Keratinocyte (primary cell): ENCODE measurements at regions not wholly inside any gene's neighbourhood (a gene's known extent, or its start where the extent isn't known, plus 50 kb on each side); places are given as distances from the start of the nearest gene placed in this dataset.

Experiments
- DNase-seq: peaks from one replicate; pipeline ENCODE4 v3.0.0-alpha.2; 2011; ENCODE audit warnings: low read depth, missing footprints, low spot score
- FAIRE-seq: peaks from 2 replicates; lab custom pipeline; 2011; peaks lifted over from hg19 to GRCh38; lab: Jason Lieb, UNC
- H2AFZ ChIP-seq: 2 replicates; pipeline ENCODE4 v1.6.0; 2012; ENCODE audit warnings: low read length, control low read depth, inconsistent platforms; ENCODE audit not compliant: control insufficient read depth
- H3K27ac ChIP-seq: 2 replicates; pipeline ENCODE4 v1.5.1; 2011; ENCODE audit warnings: low read length; ENCODE audit not compliant: control insufficient read depth, insufficient read depth
- H3K27me3 ChIP-seq: 3 replicates; pipeline ENCODE4 v1.6.0; 2011; ENCODE audit warnings: low read length; ENCODE audit not compliant: control insufficient read depth, insufficient read depth; ENCODE audit errors: extremely low read depth
- H3K36me3 ChIP-seq, 2 experiments: 2 replicates in 1 of 2; 3 replicates in 1 of 2; pipeline ENCODE4 v1.5.1; 2011; ENCODE audit warnings: low read length in 2 of 2, mild to moderate bottlenecking in 1 of 2; ENCODE audit not compliant: control insufficient read depth in 2 of 2, insufficient read depth in 2 of 2; ENCODE audit errors: extremely low read depth in 1 of 2
- H3K4me1 ChIP-seq: 3 replicates; pipeline ENCODE4 v1.5.1; 2011; ENCODE audit warnings: low read length; ENCODE audit not compliant: control insufficient read depth, insufficient read depth; ENCODE audit errors: extremely low read depth
- H3K4me2 ChIP-seq: 3 replicates; pipeline ENCODE4 v1.6.0; 2011; ENCODE audit warnings: low read depth, low read length; ENCODE audit not compliant: control insufficient read depth, insufficient read depth; ENCODE audit errors: extremely low read depth
- H3K4me3 ChIP-seq, 3 experiments: fragments of 200-600 bp in 1 of 3; sonication (generic) in 1 of 3; 2 replicates in 2 of 3; 3 replicates in 1 of 3; pipeline ENCODE4 v1.5.1; 2011 to 2016; ENCODE audit warnings: low read length in 3 of 3, mild to moderate bottlenecking in 3 of 3, control low read depth in 2 of 3, inconsistent platforms in 1 of 3, low read depth in 1 of 3, mixed read lengths in 1 of 3, mixed run types in 1 of 3, moderate library complexity in 1 of 3; ENCODE audit not compliant: control insufficient read depth in 2 of 3, insufficient read depth in 2 of 3; ENCODE audit errors: extremely low read depth in 1 of 3
- H3K79me2 ChIP-seq: 2 replicates; pipeline ENCODE4 v1.6.0; 2012; ENCODE audit warnings: low read length; ENCODE audit not compliant: control insufficient read depth, insufficient read depth
- H3K9ac ChIP-seq: 3 replicates; pipeline ENCODE4 v1.6.0; 2011; ENCODE audit warnings: low read length; ENCODE audit not compliant: control insufficient read depth, insufficient read depth; ENCODE audit errors: extremely low read depth
- H3K9me1 ChIP-seq: 3 replicates; pipeline ENCODE4 v1.6.0; 2011; ENCODE audit warnings: low read length; ENCODE audit not compliant: control insufficient read depth, insufficient read depth; ENCODE audit errors: extremely low read depth
- H3K9me3 ChIP-seq: 2 replicates; pipeline ENCODE4 v1.5.1; 2012; ENCODE audit warnings: low read depth, low read length; ENCODE audit not compliant: control insufficient read depth
- H4K20me1 ChIP-seq: 3 replicates; pipeline ENCODE4 v1.6.0; 2011; ENCODE audit warnings: low read length; ENCODE audit not compliant: control insufficient read depth, insufficient read depth; ENCODE audit errors: extremely low read depth
- CTCF ChIP-seq, 3 experiments: IDR thresholded peaks in 1 of 3; conservative IDR thresholded peaks in 1 of 3; optimal IDR thresholded peaks in 1 of 3; 2 replicates in 2 of 3; 3 replicates in 1 of 3; pipeline versions ENCODE3 to v1.5.1; 2011; ENCODE audit warnings: low read length in 3 of 3, mild to moderate bottlenecking in 3 of 3, moderate library complexity in 2 of 3, control low read depth in 1 of 3, inconsistent platforms in 1 of 3; ENCODE audit not compliant: insufficient read depth in 2 of 3; ENCODE audit errors: extremely low read depth in 1 of 3
- EZH2 ChIP-seq: IDR thresholded peaks from one replicate; pipeline ENCODE4 v1.6.1; 2012; ENCODE audit warnings: inconsistent platforms, mild to moderate bottlenecking, low read length, moderate library complexity
- dilution Hi-C: fragments of 300-500 bp; cut with MboI; formaldehyde crosslinking; loops from one replicate; pipeline ENCODE4 v1.7.0; 2020; ENCODE audit warnings: low sequenced_read_pairs; ENCODE audit not compliant: extremely low pct_ligation_motif_present

DNA sequence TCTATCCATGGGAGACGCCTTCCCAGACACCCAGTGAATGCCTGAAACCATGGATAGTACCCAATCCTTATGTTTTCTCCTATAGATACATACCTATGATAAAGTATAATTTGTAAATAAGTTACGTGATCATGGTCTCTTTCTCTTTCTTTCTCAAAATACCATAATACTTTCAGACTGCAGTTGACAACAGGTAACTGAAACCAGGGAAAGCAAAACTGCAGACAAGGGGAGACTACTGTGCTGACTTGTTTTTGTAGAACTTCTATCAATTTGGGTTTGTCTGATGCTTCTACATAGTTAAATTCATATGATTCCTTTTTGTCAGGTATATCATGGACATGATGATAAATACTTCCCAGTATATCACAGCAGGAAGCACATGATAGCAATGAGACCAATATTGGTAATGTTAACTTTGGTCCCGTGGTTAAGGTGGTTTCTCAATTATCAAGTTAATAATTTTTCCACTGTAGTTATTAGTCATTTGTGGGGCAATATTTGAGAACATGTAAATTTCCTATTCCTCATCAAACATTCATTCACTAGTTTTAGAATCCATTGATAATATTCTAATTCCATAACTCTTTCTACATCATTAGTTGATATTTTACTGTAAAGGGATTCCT, 298.0 kb upstream of the TET2 start:
- dilution Hi-C loops = no loop called here
- no peak for TF ChIP-seq CTCF (optimal IDR thresholded peaks at IDR 0.05 in 1 of 3, IDR thresholded peaks at IDR 0.05 in 1 of 3, conservative IDR thresholded peaks at IDR 0.05 in 1 of 3; ENCODE audit: extremely low read depth in 1 of 3, insufficient read depth in 2 of 3, low read length in 3 of 3)
- TF ChIP-seq EZH2 = no peak
- Histone ChIP-seq H3K4me1 (no peaks in the 10 kb centered on the region), H3K36me3 (no peaks in the 10 kb centered on the region), H3K27ac (no peak overlapping the region), H3K79me2 (no peaks in the 10 kb centered on the region), H3K9ac (no peak overlapping the region), H3K9me3 (no peaks in the 10 kb centered on the region), H3K4me2 (no peak overlapping the region), H4K20me1 (no peaks in the 10 kb centered on the region), H2AFZ (no peak overlapping the region), H3K27me3 (no peaks in the 10 kb centered on the region), H3K9me1 (no peaks in the 10 kb centered on the region), H3K4me3 (no peak overlapping the region)
- no peak for FAIRE-seq
- no peak for DNase-seq

- no peaks in the 10 kb centered on the region for H3K36me3 ChIP-seq
- no peaks in the 10 kb centered on the region for H3K4me1 ChIP-seq
- no peak overlapping the region for H2AFZ ChIP-seq
- H3K27me3 ChIP-seq = no peaks in the 10 kb centered on the region
- no peak overlapping the region for H3K9ac ChIP-seq
- H3K9me3 ChIP-seq = no peaks in the 10 kb centered on the region
- H4K20me1 ChIP-seq = no peaks in the 10 kb centered on the region
- dilution Hi-C loops = no loop called here
- no peaks in the 10 kb centered on the region for H3K9me1 ChIP-seq
- TF ChIP-seq CTCF (optimal IDR thresholded peaks at IDR 0.05 in 1 of 3, IDR thresholded peaks at IDR 0.05 in 1 of 3, conservative IDR thresholded peaks at IDR 0.05 in 1 of 3; ENCODE audit: extremely low read depth in 1 of 3, insufficient read depth in 2 of 3, low read length in 3 of 3) (no peak), EZH2 (no peak)
- no peak overlapping the region for H3K27ac ChIP-seq
- H3K4me3 ChIP-seq = no peak overlapping the region
- DNase-seq = no peak
- no peak overlapping the region for H3K4me2 ChIP-seq
- no peaks in the 10 kb centered on the region for H3K79me2 ChIP-seq
- FAIRE-seq = no peak
Measured at GRCh38 chr4:104859601-104860237, 287.0 kb upstream of the TET2 start.
